H1 (cell line): ENCODE measurements at regions not wholly inside any gene's neighbourhood (a gene's known extent, or its start where the extent isn't known, plus 50 kb on each side); places are given as distances from the start of the nearest gene placed in this dataset.
"Not testable (repeated sequence)": the region's sequence is repeated elsewhere in the genome, so short reads cannot be mapped to it uniquely, and the experiment has no call there.

Source experiments
- BACH1 ChIP-seq: IDR thresholded peaks from 2 replicates; pipeline ENCODE4 v1.6.1; 2012; ENCODE audit warnings: low read length, improper control_type of control experiment
- GABPA ChIP-seq: IDR thresholded peaks from 2 replicates; pipeline ENCODE4 v1.6.1; 2011; ENCODE audit warnings: mild to moderate bottlenecking, low read length, moderate library complexity, borderline replicate concordance; ENCODE audit not compliant: insufficient read depth
- GTF2F1 ChIP-seq: IDR thresholded peaks from 2 replicates; pipeline ENCODE4 v1.6.1; 2012; ENCODE audit warnings: low read depth, low read length, improper control_type of control experiment, borderline replicate concordance
- HDAC2 ChIP-seq, 2 experiments: fragments of 300-600 bp in 1 of 2; sonication (generic) in 1 of 2; IDR thresholded peaks; 2 replicates each; pipeline ENCODE4 v1.6.1; 2011 to 2012; ENCODE audit warnings: low read depth in 2 of 2, low read length in 2 of 2, mild to moderate bottlenecking in 2 of 2, moderate library complexity in 2 of 2, borderline replicate concordance in 1 of 2, inconsistent platforms in 1 of 2
- POLR2A ChIP-seq, 2 experiments: IDR thresholded peaks; 1 replicate in 1 of 2; 2 replicates in 1 of 2; pipeline ENCODE4 v1.6.1; 2011; ENCODE audit warnings: low read depth in 2 of 2, low read length in 2 of 2, mild to moderate bottlenecking in 2 of 2; ENCODE audit errors: control extremely low read depth in 1 of 2
- POLR2AphosphoS5 ChIP-seq: IDR thresholded peaks from 2 replicates; pipeline ENCODE4 v1.6.1; 2011; ENCODE audit warnings: low read depth, low read length
- SP1 ChIP-seq: IDR thresholded peaks from 2 replicates; pipeline ENCODE4 v1.6.1; 2011; ENCODE audit warnings: low read depth, low read length
- TBP ChIP-seq: IDR thresholded peaks from 2 replicates; pipeline ENCODE4 v1.6.1; 2011; ENCODE audit warnings: low read depth, low read length, improper control_type of control experiment
- YY1 ChIP-seq: IDR thresholded peaks from 2 replicates; pipeline ENCODE4 v1.6.1; 2011; ENCODE audit warnings: low read depth, mild to moderate bottlenecking, low read length
- ZNF274 ChIP-seq: IDR thresholded peaks from 2 replicates; pipeline ENCODE4 v1.7.0; 2012; ENCODE audit warnings: low read length, borderline replicate concordance; ENCODE audit errors: extremely low read depth
- TF ChIP-seq, protein P1 (sequence below), 3 experiments: IDR thresholded peaks; 1 replicate in 2 of 3; 2 replicates in 1 of 3; pipeline versions ENCODE4 v1.5.1 to v1.6.1; 2011; ENCODE audit warnings: low read length in 3 of 3, mild to moderate bottlenecking in 3 of 3, inconsistent platforms in 2 of 3, low read depth in 1 of 3, moderate library complexity in 1 of 3; ENCODE audit not compliant: insufficient read depth in 1 of 3; ENCODE audit errors: control extremely low read depth in 1 of 3

DNA sequence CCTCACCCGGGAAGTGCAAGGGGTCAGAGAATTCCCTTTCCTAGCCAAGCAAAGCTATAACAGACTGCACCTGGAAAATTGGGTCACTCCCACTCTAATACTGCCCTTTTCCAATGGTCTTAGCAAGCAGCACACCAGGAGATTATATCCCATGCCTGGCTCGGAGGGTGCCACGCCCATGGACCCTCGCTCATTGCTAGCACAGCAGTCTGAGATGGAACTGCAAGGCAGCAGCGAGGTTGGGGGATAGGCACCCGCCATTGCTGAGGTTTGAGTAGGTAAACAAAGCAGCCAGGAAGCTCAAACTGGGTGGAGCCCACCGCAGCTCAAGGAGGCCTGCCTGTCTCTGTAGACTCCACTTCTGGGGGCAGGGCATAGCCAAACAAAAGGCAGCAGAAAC is 386.5 kb downstream of the CENPW start:
- TF ChIP-seq SP1; GTF2F1; YY1; TBP; POLR2A (IDR thresholded peaks at IDR 0.05; ENCODE audit: control extremely low read depth in 1 of 2, low read depth in 2 of 2, low read length in 2 of 2); POLR2AphosphoS5; HDAC2 (IDR thresholded peaks at IDR 0.05; ENCODE audit: borderline replicate concordance in 1 of 2, low read depth in 2 of 2, low read length in 2 of 2); GABPA; ZNF274; BACH1: not testable (repeated sequence)
- TF ChIP-seq, protein P1, sequence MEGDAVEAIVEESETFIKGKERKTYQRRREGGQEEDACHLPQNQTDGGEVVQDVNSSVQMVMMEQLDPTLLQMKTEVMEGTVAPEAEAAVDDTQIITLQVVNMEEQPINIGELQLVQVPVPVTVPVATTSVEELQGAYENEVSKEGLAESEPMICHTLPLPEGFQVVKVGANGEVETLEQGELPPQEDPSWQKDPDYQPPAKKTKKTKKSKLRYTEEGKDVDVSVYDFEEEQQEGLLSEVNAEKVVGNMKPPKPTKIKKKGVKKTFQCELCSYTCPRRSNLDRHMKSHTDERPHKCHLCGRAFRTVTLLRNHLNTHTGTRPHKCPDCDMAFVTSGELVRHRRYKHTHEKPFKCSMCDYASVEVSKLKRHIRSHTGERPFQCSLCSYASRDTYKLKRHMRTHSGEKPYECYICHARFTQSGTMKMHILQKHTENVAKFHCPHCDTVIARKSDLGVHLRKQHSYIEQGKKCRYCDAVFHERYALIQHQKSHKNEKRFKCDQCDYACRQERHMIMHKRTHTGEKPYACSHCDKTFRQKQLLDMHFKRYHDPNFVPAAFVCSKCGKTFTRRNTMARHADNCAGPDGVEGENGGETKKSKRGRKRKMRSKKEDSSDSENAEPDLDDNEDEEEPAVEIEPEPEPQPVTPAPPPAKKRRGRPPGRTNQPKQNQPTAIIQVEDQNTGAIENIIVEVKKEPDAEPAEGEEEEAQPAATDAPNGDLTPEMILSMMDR (IDR thresholded peaks at IDR 0.05; ENCODE audit: control extremely low read depth in 1 of 3, insufficient read depth in 1 of 3, low read depth in 1 of 3, low read length in 3 of 3), result not testable (repeated sequence)
